GM13977 (cell line): ENCODE measurements at regions not wholly inside any gene's neighbourhood (a gene's known extent, or its start where the extent isn't known, plus 50 kb on each side); places are given as distances from the start of the nearest gene placed in this dataset.
"Not testable (repeated sequence)": the region's sequence is repeated elsewhere in the genome, so short reads cannot be mapped to it uniquely, and the experiment has no call there.

Experiments used
- DNase-seq: peaks from one replicate; pipeline ENCODE4 v3.0.0; 2012; ENCODE audit warnings: low spot score
- CTCF ChIP-seq: IDR thresholded peaks from 2 replicates; pipeline ENCODE4 v1.5.1; 2012; ENCODE audit warnings: mild to moderate bottlenecking, control low read depth; ENCODE audit not compliant: insufficient read depth; ENCODE audit errors: extremely low read depth, missing control alignments
- in situ Hi-C: fragments of 300-500 bp; cut with MboI; formaldehyde crosslinking; loops from one replicate; pipeline ENCODE4 v1.12.0; 2022; ENCODE audit warnings: low sequenced_read_pairs, low pct_unique_long_range_greater_than_20kb, mixed read lengths, inconsistent platforms; ENCODE audit not compliant: unreplicated experiment

GRCh38 chr7:153948060-153948459, 104.1 kb upstream of the DPP6 start:
- in situ Hi-C loops = no loop called here
- no peak for DNase-seq
- TF ChIP-seq CTCF = no peak

GRCh38 chr7:153951316-153951715, 100.9 kb upstream of the DPP6 start:
- in situ Hi-C loops = no loop called here

GRCh38 chr7:153954477-153954876, 97.7 kb upstream of the DPP6 start:
- in situ Hi-C loops = no loop called here
- no peak for DNase-seq
- no peak for TF ChIP-seq CTCF

More at GRCh38 chr7:153951316-153951715, 100.9 kb upstream of the DPP6 start:
- TF ChIP-seq CTCF = no peak
- DNase-seq = no peak

- not testable (repeated sequence) for DNase-seq
Measured at GRCh38 chr7:153957677-153958076, 94.5 kb upstream of the DPP6 start.

GRCh38 chr7:153958381-153958780, 93.8 kb upstream of the DPP6 start:
- DNase-seq, in situ Hi-C loops: not testable (repeated sequence)

More at GRCh38 chr7:153957677-153958076, 94.5 kb upstream of the DPP6 start:
- in situ Hi-C loops = not testable (repeated sequence)

GRCh38 chr7:153958789-153959188, 93.4 kb upstream of the DPP6 start:
- in situ Hi-C loops, DNase-seq: not testable (repeated sequence)

GRCh38 chr7:153964481-153965112, 87.6 kb upstream of the DPP6 start:
- DNase-seq, in situ Hi-C loops: not testable (repeated sequence)

GRCh38 chr7:153969016-153969415, 83.2 kb upstream of the DPP6 start:
- DNase-seq, in situ Hi-C loops: not testable (repeated sequence)

GRCh38 chr7:153974603-153975002, 77.6 kb upstream of the DPP6 start:
- in situ Hi-C loops, DNase-seq: not testable (repeated sequence)

- DNase-seq, in situ Hi-C loops: not testable (repeated sequence)
Measured at GRCh38 chr7:153976745-153977144, 75.5 kb upstream of the DPP6 start.

GRCh38 chr7:153983186-153983585, 69.0 kb upstream of the DPP6 start:
- in situ Hi-C loops = not testable (repeated sequence)

GRCh38 chr7:153989066-153989627, 63.1 kb upstream of the DPP6 start:
- DNase-seq, in situ Hi-C loops: not testable (repeated sequence)

More at GRCh38 chr7:153983186-153983585, 69.0 kb upstream of the DPP6 start:
- not testable (repeated sequence) for DNase-seq

GRCh38 chr7:153989742-153990425, 62.3 kb upstream of the DPP6 start:
- in situ Hi-C loops, DNase-seq: not testable (repeated sequence)

- DNase-seq, in situ Hi-C loops: not testable (repeated sequence)
Measured at GRCh38 chr7:153991471-153991870, 60.7 kb upstream of the DPP6 start.
